ENCODE measurements at regions not wholly inside any gene's neighbourhood (a gene's known extent, or its start where the extent isn't known, plus 50 kb on each side); places are given as distances from the start of the nearest gene placed in this dataset.
A peak's percentile ranks its signal among the peaks of the same experiment; 100 is the strongest.

DNA sequence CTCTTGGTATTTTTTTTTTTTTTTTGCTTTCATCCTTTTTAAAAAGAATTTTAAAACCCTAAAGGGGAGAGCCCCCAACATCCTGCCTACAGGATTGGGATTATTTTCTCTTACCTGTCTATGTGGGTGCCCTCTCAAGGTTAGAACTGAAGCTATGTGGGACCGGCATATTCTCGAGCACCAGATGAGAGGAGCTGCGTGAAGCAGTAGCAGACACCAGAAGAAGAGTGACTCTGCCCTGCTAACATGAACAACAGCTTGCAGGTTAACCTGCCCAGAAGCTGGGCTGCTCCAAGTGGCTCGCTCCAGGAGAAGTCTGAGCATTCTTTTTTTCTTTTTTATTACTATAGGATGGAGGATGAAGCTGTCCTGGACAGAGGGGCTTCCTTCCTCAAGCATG is 102.6 kb upstream of the SLC4A4 start:
- Histone ChIP-seq H3F3A (ENCODE audit: insufficient read depth, low read length, poor library complexity, severe bottlenecking) (peaks cover 3% of the 10 kb centered on the region), H3K27me3 (ENCODE audit: insufficient read depth, low read depth, low read length) (no peaks in the 10 kb centered on the region), H3K27ac (ENCODE audit: low read length) (peak overlapping the region; percentile 92), H3K36me3 (ENCODE audit: insufficient read depth, low read length) (no peaks in the 10 kb centered on the region), H3K4me3 (ENCODE audit: low read length) (peak overlapping the region; percentile 58), H2AFZ (ENCODE audit: low read depth, low read length) (peak overlapping the region; percentile 15), H3K4me2 (ENCODE audit: low read length) (peak overlapping the region; percentile 76), H3K9me3 (ENCODE audit: low read length) (no peaks in the 10 kb centered on the region), H3K9me2 (ENCODE audit: insufficient read depth, low read length) (no peaks in the 10 kb centered on the region), H4K20me1 (ENCODE audit: insufficient read depth) (no peaks in the 10 kb centered on the region), H3K9ac (ENCODE audit: low read length) (peak overlapping the region; percentile 61), H3K79me2 (replicated peaks; ENCODE audit: insufficient read depth, low read length) (no peaks in the 10 kb centered on the region)
- no peak for TF ChIP-seq MXI1 (conservative IDR thresholded peaks at IDR 0.05; ENCODE audit: poor library complexity, severe bottlenecking)
- TF ChIP-seq, protein P1, sequence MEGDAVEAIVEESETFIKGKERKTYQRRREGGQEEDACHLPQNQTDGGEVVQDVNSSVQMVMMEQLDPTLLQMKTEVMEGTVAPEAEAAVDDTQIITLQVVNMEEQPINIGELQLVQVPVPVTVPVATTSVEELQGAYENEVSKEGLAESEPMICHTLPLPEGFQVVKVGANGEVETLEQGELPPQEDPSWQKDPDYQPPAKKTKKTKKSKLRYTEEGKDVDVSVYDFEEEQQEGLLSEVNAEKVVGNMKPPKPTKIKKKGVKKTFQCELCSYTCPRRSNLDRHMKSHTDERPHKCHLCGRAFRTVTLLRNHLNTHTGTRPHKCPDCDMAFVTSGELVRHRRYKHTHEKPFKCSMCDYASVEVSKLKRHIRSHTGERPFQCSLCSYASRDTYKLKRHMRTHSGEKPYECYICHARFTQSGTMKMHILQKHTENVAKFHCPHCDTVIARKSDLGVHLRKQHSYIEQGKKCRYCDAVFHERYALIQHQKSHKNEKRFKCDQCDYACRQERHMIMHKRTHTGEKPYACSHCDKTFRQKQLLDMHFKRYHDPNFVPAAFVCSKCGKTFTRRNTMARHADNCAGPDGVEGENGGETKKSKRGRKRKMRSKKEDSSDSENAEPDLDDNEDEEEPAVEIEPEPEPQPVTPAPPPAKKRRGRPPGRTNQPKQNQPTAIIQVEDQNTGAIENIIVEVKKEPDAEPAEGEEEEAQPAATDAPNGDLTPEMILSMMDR (IDR thresholded peaks at IDR 0.05; ENCODE audit: poor library complexity, severe bottlenecking): no peak
- no peak for TF ChIP-seq EP300 (conservative IDR thresholded peaks at IDR 0.05; ENCODE audit: poor library complexity, severe bottlenecking)
- no peak for TF ChIP-seq EZH2 (IDR thresholded peaks at IDR 0.05; ENCODE audit: borderline replicate concordance, insufficient read depth, low read length, poor library complexity, severe bottlenecking)
- TF ChIP-seq RAD21 (conservative IDR thresholded peaks at IDR 0.05): peak; percentile 1
- TF ChIP-seq REST (IDR thresholded peaks at IDR 0.05; ENCODE audit: borderline replicate concordance): no peak
- no peak for TF ChIP-seq TAF1 (IDR thresholded peaks at IDR 0.05; ENCODE audit: low read depth)

- no peak overlapping the region for H3K9ac ChIP-seq (ENCODE audit: low read length)
- H3K36me3 ChIP-seq (ENCODE audit: insufficient read depth, low read length): no peaks in the 10 kb centered on the region
- H3K4me3 ChIP-seq (ENCODE audit: low read length): peak overlapping the region; percentile 58
- H3K27me3 ChIP-seq (ENCODE audit: insufficient read depth, low read depth, low read length): no peaks in the 10 kb centered on the region
- no peak overlapping the region for H3K27ac ChIP-seq (ENCODE audit: low read length)
- TF ChIP-seq TAF1 (IDR thresholded peaks at IDR 0.05; ENCODE audit: low read depth): no peak
- TF ChIP-seq, protein P1 (IDR thresholded peaks at IDR 0.05; ENCODE audit: poor library complexity, severe bottlenecking): no peak
- H3K9me3 ChIP-seq (ENCODE audit: low read length): no peaks in the 10 kb centered on the region
- H3F3A ChIP-seq (ENCODE audit: insufficient read depth, low read length, poor library complexity, severe bottlenecking): peaks cover 3% of the 10 kb centered on the region
- H4K20me1 ChIP-seq (ENCODE audit: insufficient read depth): no peaks in the 10 kb centered on the region
- H3K9me2 ChIP-seq (ENCODE audit: insufficient read depth, low read length): no peaks in the 10 kb centered on the region
- H2AFZ ChIP-seq (ENCODE audit: low read depth, low read length): no peak overlapping the region
- H3K79me2 ChIP-seq (replicated peaks; ENCODE audit: insufficient read depth, low read length): no peaks in the 10 kb centered on the region
- peak overlapping the region; percentile 48 for H3K4me2 ChIP-seq (ENCODE audit: low read length)
Measured at GRCh38 chr4:71237641-71238040, 101.2 kb upstream of the SLC4A4 start.

Measured in neural cell (in vitro differentiated cells).